Inflammatory macrophage treated with lipopolysaccharide for 1 hour (primary cell): ENCODE measurements at regions not wholly inside any gene's neighbourhood (a gene's known extent, or its start where the extent isn't known, plus 50 kb on each side); places are given as distances from the start of the nearest gene placed in this dataset.
"Not testable (repeated sequence)": the region's sequence is repeated elsewhere in the genome, so short reads cannot be mapped to it uniquely, and the experiment has no call there.

Source experiments
- DNase-seq, 2 donors: peaks; one replicate each; pipeline ENCODE4 v3.0.0-alpha.2; 2020 to 2022

DNA sequence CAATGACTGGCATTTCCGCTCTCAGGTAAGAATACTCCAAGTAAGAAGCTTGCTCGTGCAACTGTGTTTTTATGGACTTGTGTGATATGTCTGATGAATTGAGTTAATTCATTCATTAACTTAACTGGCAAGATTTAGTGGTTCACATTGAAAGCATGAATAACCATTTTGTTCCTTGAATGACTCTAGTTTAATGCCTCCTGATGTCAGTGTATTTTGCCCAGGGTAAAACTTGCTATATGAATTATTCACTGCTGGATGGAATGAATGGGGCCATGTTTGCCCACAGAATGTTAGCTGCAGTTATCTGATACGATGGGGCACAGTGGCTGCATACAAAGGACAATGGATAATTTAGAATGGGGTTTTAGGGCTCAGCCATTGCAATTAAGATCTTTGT, 124.1 kb downstream of the ZNF365 start:
- DNase-seq: no peak

GRCh38 chr10:62500116-62500515, 125.9 kb downstream of the ZNF365 start:
- DNase-seq: not testable (repeated sequence)

- DNase-seq: peak; percentile 83 to 95
Measured at GRCh38 chr10:62501547-62501946, 127.4 kb downstream of the ZNF365 start.

DNA sequence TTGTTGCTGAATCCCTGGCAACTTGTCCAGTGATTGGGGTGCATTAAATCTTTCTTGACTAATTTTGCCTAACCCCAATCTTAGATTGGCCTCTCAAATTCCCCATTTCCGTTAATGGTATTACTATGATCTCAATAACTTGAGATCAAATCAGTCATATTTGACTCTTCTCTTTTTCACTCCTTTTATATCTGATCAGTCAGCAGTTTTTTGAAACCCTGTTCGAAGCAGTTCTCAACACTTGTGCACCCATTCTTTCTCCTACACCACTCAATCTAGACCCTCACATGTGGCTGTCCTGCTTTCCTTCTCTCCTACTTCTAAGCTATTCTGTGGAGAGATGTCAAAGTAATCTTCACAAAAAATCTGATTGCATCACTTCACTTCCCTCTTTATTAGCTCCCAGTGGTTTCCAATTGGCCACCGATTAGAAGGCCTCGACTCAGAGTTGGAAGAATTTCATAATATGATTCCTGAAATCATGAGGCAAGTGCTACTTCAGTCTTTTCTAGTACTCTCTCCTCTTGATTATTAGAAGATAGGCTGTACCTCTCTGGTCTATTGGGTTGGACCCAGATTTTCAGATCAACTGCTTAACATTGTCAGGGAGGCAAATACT, 128.9 kb downstream of the ZNF365 start:
- DNase-seq: peak; percentile 89 to 97

DNA sequence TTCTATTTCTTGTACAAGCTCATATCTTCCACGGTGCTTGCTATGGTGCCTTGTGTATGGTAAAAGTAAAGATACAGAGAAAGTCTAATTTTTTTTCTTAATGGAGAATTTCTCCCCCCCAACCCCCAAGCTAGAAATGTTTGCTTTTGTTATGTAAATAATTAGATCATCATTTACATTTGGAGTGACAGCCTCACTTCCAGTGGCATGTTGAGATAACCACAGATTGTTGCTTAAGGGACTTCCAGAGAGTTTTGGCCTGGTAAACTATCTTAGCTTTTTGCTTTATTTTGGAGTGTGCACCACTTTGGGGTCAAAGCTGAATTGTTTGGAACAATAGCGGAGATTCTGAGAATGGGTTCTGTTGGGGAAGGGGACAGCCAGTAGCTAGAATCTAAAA, 129.7 kb downstream of the ZNF365 start:
- peak; percentile 54 to 75 for DNase-seq

DNA sequence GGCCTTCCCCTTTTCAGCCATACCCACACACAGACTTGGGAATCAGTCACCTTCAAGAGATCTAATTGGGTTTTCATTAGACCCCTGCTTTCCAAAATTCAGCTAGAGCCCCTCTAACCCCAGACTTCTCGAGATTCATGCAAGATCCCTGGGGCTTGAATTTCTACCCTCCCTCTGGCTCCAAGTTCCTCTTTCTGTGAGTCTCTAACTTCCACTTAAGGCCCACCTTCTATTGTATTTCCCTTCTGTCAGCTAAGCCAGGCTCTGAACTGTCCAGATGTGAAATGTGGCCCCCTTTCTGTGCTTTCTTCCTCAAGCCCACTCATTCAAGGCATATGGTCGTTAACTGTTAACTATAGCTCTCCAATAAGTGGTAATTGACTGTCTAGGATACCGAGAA, 132.2 kb downstream of the ZNF365 start:
- peak; percentile 47 to 52 for DNase-seq

DNA sequence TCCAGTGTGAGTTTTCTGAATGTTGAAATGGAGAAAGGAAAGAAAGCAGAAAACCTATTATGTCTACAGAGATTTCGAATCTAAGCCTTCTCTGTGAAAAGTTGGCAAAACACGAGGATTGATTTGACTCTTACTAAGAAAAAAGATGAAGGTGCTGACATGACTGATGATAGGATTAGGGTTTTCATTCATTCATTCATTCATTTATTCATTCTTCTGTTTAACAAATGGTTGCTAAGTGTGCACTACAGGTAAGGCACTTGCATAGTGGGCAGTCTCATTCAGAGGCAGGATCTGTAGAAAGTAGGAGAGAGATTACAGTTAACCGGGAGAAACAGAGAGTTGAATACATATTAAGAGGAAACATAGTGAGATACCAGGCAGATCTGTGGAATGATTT, 137.1 kb downstream of the ZNF365 start:
- no peak for DNase-seq

DNA sequence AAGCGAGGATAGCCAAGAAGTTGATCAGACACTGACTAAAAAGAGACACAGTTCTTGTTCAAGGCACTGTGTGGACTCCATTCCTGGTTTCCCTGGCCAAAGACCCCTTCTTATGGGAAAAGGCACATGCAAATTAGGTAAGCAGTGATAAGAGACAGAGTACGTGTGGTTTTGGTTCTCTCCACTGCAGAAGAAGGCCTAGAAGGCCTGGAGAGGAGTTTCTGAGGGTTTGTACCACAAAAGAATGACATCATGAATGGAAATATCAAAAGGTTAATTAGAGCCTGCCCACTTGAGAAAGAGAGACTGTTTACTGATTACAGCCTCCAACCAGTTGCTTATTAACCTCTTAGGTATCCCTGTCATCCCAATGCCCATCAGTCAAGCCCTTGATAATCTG, 137.5 kb downstream of the ZNF365 start:
- no peak for DNase-seq

DNA sequence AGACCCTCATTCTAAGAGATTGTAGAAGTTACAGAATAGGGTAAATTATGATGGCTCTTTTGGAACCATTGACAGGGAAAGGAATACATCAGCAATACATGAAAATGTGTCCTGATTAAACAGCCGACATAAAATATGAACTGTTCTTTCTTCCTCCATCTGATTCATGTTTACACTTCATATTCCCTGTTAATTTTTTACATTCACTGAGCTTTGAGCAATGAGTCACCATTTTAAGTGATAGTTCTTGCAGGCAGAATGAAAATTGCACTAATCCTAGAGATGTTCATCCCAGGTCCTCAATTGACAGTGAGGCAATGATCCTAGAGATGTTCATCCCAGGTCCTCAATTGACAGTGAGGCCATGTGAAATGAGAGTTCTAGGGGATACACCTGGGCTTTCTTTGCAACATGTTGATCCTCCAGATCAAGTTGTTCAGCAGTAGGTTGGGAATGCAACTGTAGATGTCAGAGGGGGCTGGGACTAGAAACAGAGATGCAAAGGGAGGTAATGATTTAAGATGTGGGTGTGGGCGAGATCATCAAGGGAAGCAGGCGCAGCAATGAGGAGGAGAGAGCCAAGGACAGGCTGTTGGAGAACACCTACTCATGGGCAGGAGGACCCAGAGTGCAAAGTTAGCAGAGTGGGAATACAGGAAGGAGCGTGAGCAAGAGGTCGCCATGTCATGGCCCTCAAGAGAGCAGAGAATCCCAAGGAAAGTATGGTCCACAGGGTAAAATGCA, 138.7 kb downstream of the ZNF365 start:
- no peak for DNase-seq

DNA sequence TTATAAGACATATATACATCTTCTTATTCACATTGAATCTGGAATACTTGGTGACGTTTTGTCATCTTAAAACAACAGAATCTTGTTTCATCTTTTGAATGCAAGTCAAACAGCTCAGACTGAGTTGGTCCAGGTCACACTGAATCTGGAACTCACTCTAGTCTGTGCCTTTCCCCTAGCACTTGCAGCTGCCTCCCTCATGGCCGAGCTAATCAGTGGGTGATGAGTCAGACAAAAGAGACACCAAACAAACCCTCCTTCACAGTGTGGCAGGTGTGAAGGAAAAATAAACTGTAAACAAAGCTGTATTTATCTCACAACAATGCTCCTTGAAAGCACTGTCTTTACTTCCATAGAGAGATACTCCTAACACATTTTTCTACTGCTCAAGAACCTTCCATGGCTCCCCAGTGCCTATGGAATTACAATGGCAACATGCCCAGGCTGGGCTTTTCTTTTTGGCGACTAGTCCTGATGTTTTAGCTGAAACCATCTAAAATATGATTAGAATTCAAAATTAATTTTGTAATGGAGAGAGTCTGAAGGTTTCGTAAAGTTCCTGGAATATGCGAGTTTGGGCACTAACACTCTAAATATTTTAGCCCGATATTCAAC, 140.0 kb downstream of the ZNF365 start:
- no peak for DNase-seq

DNA sequence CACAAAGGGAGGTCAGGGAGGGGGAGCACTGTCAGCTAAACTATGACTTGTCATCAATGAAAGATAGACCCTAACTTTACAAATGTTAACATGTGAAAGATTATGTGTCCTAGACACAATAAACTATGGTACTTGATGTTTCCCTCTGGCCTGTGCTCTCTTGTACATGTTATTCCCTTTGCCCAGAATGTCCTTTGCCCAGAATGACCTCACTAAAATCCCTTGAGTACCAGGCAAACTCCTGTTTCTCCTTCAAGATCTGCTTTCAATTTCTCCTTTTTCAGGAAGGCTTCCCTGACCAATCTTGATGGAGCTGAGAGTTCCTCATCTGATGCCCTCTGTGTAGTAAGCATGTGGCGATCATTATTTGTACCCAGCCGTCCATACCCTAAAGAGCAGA, 143.1 kb downstream of the ZNF365 start:
- DNase-seq: peak in 1 of 2 donors; percentile 23

DNA sequence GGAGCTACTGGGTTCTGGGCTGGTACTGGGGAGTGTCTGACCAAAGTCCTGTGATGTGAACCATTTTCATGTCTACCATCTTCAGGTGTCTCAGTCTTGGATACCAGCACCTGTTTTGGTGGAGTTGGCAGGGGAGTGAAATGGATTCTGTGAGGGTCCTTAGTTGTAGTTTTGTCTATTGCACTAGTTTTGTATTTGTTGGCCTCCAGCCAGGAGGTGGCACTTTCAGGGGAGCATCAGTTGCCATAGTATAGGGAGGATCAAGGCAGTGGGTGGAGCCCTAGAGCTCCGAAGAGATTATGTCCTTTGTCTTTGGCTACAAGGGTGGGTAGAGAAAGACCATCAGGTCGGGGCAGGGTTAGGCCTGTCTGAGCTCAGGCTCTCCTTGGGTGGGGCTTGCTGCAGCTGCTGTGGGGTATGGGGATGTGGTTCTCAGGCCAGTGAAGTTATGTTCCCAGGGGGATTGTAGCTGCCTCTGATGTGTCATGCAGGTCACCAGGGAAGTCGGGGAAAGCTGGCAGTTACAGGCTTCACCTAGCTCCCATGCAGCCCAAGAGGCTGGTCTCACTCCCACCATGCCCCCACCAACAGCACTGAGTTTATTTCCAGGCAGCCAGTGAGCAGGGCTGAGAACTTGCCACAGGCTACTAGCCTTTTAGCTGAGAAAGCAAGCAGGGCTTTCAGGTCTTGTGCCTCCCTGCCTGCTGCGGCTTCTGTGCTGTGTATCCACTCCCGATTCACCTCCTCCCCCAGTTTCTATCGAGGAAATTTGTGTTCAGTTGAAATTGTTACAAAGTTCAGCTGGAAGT, 153.1 kb downstream of the ZNF365 start:
- DNase-seq: no peak

DNA sequence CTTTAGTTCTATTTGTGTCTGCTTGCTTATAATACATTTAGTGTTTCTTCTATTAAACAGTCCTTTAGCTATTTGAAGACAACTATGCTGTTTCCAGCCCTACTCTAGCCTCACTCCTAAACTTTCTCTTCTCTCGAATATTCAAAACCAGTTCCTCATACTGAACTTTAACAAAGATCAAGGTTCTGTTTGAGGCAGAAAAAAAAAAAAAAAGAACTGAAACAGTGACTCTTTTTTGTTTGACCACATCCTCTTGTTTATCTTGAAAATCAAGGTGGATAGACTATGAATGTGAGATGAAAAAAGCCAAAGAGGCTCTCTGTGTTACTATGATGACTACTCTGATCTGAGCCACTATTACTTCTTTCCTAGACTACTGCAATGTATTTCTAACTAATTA, 154.3 kb downstream of the ZNF365 start:
- peak in 1 of 2 donors; percentile 20 for DNase-seq

DNA sequence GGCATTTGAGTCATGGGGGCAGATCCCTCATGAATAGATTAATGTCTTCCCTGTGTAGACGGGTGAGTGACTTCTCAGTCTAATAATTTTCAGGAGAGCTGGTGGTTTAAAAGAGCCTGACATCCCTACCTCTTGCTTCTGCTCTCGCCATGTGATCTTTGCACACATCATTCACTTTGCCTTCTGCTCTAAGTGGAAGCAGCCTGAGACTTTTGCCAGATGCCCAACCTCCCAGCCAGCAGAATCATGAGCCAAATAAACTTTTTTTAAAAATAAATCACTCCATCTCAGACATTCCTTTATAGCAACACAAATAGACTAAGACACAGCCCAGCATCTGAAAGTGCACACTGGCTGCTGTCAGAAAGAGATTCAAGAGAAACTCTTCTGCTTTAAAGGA, 155.2 kb downstream of the ZNF365 start:
- no peak for DNase-seq

- DNase-seq: peak; percentile 18 to 33
Measured at GRCh38 chr10:62534031-62534430, 159.9 kb downstream of the ZNF365 start.

GRCh38 chr10:62538606-62539005, 164.4 kb downstream of the ZNF365 start:
- peak; percentile 44 to 64 for DNase-seq

GRCh38 chr10:62540389-62540788, 166.2 kb downstream of the ZNF365 start:
- peak; percentile 72 to 88 for DNase-seq

DNA sequence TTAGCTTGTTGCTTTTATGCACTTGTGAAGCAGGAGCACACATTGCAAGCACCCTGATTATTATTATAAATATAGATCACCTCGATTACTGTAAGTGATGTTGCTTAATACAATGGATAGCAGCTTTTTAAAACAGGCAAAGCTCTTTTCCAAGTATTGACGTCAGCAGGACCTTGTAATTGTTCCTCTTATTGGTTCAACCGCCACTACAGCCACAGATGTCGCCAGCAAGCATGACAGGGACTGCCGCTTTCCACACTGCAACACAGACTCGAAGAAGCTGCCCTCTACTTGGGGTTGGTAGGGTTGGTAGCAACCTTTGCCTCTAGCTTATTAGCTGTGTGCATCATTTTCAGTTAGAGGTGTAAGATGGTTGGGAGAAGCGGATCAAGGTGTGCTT, 167.6 kb downstream of the ZNF365 start:
- DNase-seq: peak; percentile 85 to 92

DNA sequence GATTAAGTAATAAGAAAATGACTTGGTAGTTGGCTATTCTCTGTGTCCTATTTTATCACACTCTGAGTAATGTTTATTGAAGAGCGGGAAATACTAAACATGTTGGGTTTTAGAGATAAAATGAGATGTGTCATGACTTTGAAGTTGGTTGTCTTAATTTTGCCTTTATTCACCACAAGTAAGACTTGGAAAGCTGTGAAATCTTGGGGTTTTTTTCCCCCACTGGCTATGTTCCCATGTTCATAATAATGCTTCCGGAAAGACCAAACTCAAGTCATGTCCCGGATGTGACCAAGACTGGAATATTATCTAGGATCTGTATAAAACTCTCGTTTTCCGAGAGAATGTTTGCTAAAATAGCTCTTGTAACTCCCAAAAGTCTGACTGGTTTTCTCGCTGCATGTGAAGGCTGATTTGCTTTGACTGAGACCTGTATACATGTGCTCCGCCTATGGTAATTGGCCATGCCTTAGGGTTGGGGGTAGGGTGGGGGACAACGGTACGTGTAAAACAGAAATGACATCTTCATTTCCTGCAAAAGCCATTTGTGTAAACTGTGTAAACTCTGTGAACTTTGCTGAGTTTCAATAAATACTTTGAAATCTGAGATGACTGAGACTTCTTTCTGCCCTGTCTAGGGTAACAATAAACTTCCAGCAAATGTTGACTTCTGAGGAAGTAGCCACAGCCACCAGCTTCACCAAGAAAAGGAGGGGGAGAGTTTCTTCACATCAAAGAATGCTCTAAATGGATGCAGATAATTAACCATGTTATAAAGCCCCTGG, 169.6 kb downstream of the ZNF365 start:
- DNase-seq: no peak

GRCh38 chr10:62545160-62546066, 171.2 kb downstream of the ZNF365 start:
- peak; percentile 93 to 98 for DNase-seq

DNA sequence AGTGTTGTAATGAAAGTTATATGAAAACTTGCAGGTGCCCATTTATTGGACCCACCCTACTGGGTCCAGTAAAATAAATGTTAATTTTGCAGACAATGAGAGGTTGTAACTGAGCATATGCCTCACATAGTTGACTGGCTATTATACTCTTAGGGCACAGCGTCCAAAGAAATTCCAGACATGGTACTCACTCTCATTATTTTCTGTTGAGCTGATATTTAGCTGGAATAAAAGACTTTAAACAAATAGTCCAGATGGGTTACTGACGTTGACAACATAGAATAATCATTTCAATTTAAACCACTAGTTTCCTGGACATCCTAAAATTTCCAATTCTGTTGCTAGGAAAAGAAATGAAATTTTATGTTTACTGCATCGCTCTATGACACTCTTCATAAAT, 174.5 kb downstream of the ZNF365 start:
- DNase-seq: no peak
